H1 (cell line): ENCODE measurements at regions not wholly inside any gene's neighbourhood (a gene's known extent, or its start where the extent isn't known, plus 50 kb on each side); places are given as distances from the start of the nearest gene placed in this dataset.

Experiments
- CTCF ChIA-PET: fragments of 300-600 bp; sonication (Branson Sonifier 250); formaldehyde crosslinking; loops from one replicate; lab custom pipeline; 2021; ENCODE audit not compliant: partially characterized antibody; lab: Charles Lee
- POLR2A ChIA-PET: fragments of 300-600 bp; sonication (Branson Sonifier 250); formaldehyde crosslinking; loops from one replicate; lab custom pipeline; 2021; ENCODE audit warnings: inconsistent platforms; ENCODE audit not compliant: partially characterized antibody; lab: Charles Lee
- DNase-seq, 2 experiments: peaks; one replicate each; pipeline versions ENCODE4 v3.0.0 to v3.0.0-alpha.2; 2010 to 2022; ENCODE audit warnings: low spot score in 2 of 2, low read depth in 1 of 2, mixed read lengths in 1 of 2
- FAIRE-seq: peaks from 2 replicates; lab custom pipeline; 2011; peaks lifted over from hg19 to GRCh38; lab: Jason Lieb, UNC
- H2AFZ ChIP-seq: 2 replicates; pipeline ENCODE4 v1.8.1; 2012; ENCODE audit warnings: low read length, inconsistent platforms
- H2AK5ac ChIP-seq: 2 replicates; pipeline ENCODE4 v1.6.1; 2013; ENCODE audit warnings: low read depth, low read length
- H2BK120ac ChIP-seq: replicated peaks from 2 replicates; pipeline ENCODE3; 2013; ENCODE audit warnings: low read depth, low read length, inconsistent platforms
- H2BK12ac ChIP-seq: 2 replicates; pipeline ENCODE4 v1.6.1; 2013; ENCODE audit warnings: low read depth, low read length
- H2BK15ac ChIP-seq: 2 replicates; pipeline ENCODE4 v1.6.1; 2013; ENCODE audit warnings: low read length
- H2BK20ac ChIP-seq: 2 replicates; pipeline ENCODE4 v1.6.1; 2013; ENCODE audit warnings: low read length
- H2BK5ac ChIP-seq: 2 replicates; pipeline ENCODE4 v1.6.1; 2013; ENCODE audit warnings: low read depth, low read length
- H3K14ac ChIP-seq: 2 replicates; pipeline ENCODE4 v1.6.1; 2013; ENCODE audit warnings: inconsistent platforms; ENCODE audit not compliant: insufficient read length
- H3K18ac ChIP-seq: 2 replicates; pipeline ENCODE4 v1.6.1; 2013; ENCODE audit warnings: low read length; ENCODE audit errors: extremely low read depth
- H3K23ac ChIP-seq: 2 replicates; pipeline ENCODE4 v1.6.1; 2013; ENCODE audit warnings: inconsistent platforms; ENCODE audit not compliant: insufficient read length
- H3K23me2 ChIP-seq: 2 replicates; pipeline ENCODE4 v1.6.1; 2013; ENCODE audit warnings: low read depth, low read length
- H3K27ac ChIP-seq: 2 replicates; pipeline ENCODE4 v1.6.1; 2011; ENCODE audit warnings: low read depth, low read length, inconsistent platforms
- H3K27me3 ChIP-seq, 4 experiments: replicated peaks in 1 of 4; 1 replicate in 1 of 4; 2 replicates in 3 of 4; pipeline versions ENCODE4 v1.6.1 to v1.8.1; 2011 to 2013; ENCODE audit warnings: low read length in 3 of 4, mild to moderate bottlenecking in 3 of 4, inconsistent platforms in 2 of 4, mixed read lengths in 2 of 4, moderate library complexity in 1 of 4; ENCODE audit not compliant: control insufficient read depth in 3 of 4, insufficient read depth in 3 of 4; ENCODE audit errors: extremely low read depth in 1 of 4
- H3K36me3 ChIP-seq, 4 experiments: 2 replicates each; pipeline versions ENCODE4 v1.6.1 to v1.8.1; 2011 to 2013; ENCODE audit warnings: mild to moderate bottlenecking in 4 of 4, low read length in 3 of 4, moderate library complexity in 2 of 4, control low read depth in 1 of 4, inconsistent platforms in 1 of 4; ENCODE audit not compliant: insufficient read depth in 4 of 4, control insufficient read depth in 2 of 4
- H3K4ac ChIP-seq: replicated peaks from 2 replicates; pipeline ENCODE3; 2013; ENCODE audit warnings: low read length, low read depth, mixed read lengths, inconsistent platforms; ENCODE audit not compliant: insufficient read length
- H3K4me1 ChIP-seq, 4 experiments: replicated peaks in 1 of 4; 1 replicate in 1 of 4; 2 replicates in 3 of 4; pipeline versions ENCODE4 v1.6.1 to v1.8.1; 2011 to 2013; ENCODE audit warnings: low read length in 3 of 4, inconsistent platforms in 2 of 4, mixed read lengths in 1 of 4; ENCODE audit not compliant: insufficient read depth in 4 of 4, control insufficient read depth in 3 of 4
- H3K4me2 ChIP-seq, 2 experiments: 2 replicates each; pipeline versions ENCODE4 v1.6.1 to v1.8.1; 2011 to 2013; ENCODE audit warnings: low read depth in 2 of 2, low read length in 2 of 2, control low read depth in 1 of 2, inconsistent platforms in 1 of 2, mild to moderate bottlenecking in 1 of 2; ENCODE audit not compliant: insufficient read depth in 1 of 2
- H3K4me3 ChIP-seq, 4 experiments: fragments of 200-600, 300-600 bp in 1 of 4; sonication (generic), shearing (Covaris generic), sonication (Bioruptor Twin) in 1 of 4; 2 replicates each; pipeline versions ENCODE4 v1.5.1 to v1.8.1; 2011 to 2016; ENCODE audit warnings: low read length in 4 of 4, low read depth in 3 of 4, control low read depth in 2 of 4, inconsistent platforms in 2 of 4, mild to moderate bottlenecking in 2 of 4, mixed read lengths in 1 of 4, moderate library complexity in 1 of 4; ENCODE audit not compliant: insufficient read depth in 2 of 4; ENCODE audit errors: extremely low read depth in 1 of 4
- H3K56ac ChIP-seq: replicated peaks from 2 replicates; pipeline ENCODE3; 2013; ENCODE audit warnings: low read depth, mild to moderate bottlenecking, mixed read lengths, low read length, inconsistent platforms; ENCODE audit not compliant: insufficient read length
- H3K79me1 ChIP-seq: 2 replicates; pipeline ENCODE4 v1.6.1; 2013; ENCODE audit warnings: low read depth, low read length, control low read depth
- H3K79me2 ChIP-seq, 2 experiments: 2 replicates each; pipeline versions ENCODE4 v1.6.1 to v1.8.1; 2012 to 2013; ENCODE audit warnings: low read length in 2 of 2, mild to moderate bottlenecking in 2 of 2, inconsistent platforms in 1 of 2; ENCODE audit not compliant: insufficient read depth in 2 of 2, control insufficient read depth in 1 of 2
- H3K9ac ChIP-seq, 4 experiments: replicated peaks in 1 of 4; 1 replicate in 1 of 4; 2 replicates in 3 of 4; pipeline versions ENCODE4 v1.6.1 to v1.8.1; 2011 to 2013; ENCODE audit warnings: low read depth in 3 of 4, low read length in 3 of 4, control low read depth in 2 of 4, mild to moderate bottlenecking in 2 of 4, moderate library complexity in 2 of 4, inconsistent platforms in 1 of 4; ENCODE audit errors: extremely low read depth in 1 of 4
- H3K9me3 ChIP-seq, 2 experiments: 2 replicates each; pipeline versions ENCODE4 v1.6.1 to v1.8.1; 2012 to 2013; ENCODE audit warnings: mild to moderate bottlenecking in 2 of 2, moderate library complexity in 2 of 2, control low read depth in 1 of 2, inconsistent platforms in 1 of 2, low read depth in 1 of 2, low read length in 1 of 2, mixed read lengths in 1 of 2; ENCODE audit not compliant: insufficient read depth in 2 of 2
- H4K20me1 ChIP-seq, 2 experiments: replicated peaks in 1 of 2; 2 replicates each; pipeline versions ENCODE3 to v1.8.1; 2011 to 2013; ENCODE audit warnings: inconsistent platforms in 2 of 2, low read length in 2 of 2, mild to moderate bottlenecking in 1 of 2; ENCODE audit not compliant: insufficient read depth in 2 of 2, control insufficient read depth in 1 of 2
- H4K5ac ChIP-seq: 2 replicates; pipeline ENCODE4 v1.6.1; 2013; ENCODE audit warnings: low read length, low read depth, mixed read lengths, inconsistent platforms; ENCODE audit not compliant: insufficient read length
- H4K8ac ChIP-seq: 2 replicates; pipeline ENCODE4 v1.8.0; 2013; ENCODE audit warnings: mild to moderate bottlenecking, moderate library complexity, low read length, inconsistent platforms; ENCODE audit not compliant: insufficient read depth; ENCODE audit errors: extremely low read depth
- H4K91ac ChIP-seq: replicated peaks from 2 replicates; pipeline ENCODE3; 2013; ENCODE audit warnings: low read length, mixed read lengths, inconsistent platforms; ENCODE audit not compliant: insufficient read length
- CBX5 ChIP-seq: fragments of 300-800, 300-1000 bp; sonication (generic); IDR thresholded peaks from 2 replicates; pipeline ENCODE4 v1.7.1; 2016; ENCODE audit warnings: antibody characterized with exemption, low read length, low read depth
- CHD1 ChIP-seq: IDR thresholded peaks from 2 replicates; pipeline ENCODE4 v1.6.1; 2012; ENCODE audit warnings: low read depth, low read length, improper control_type of control experiment
- CHD2 ChIP-seq: IDR thresholded peaks from 2 replicates; pipeline ENCODE4 v1.6.1; 2012; ENCODE audit warnings: low read length, improper control_type of control experiment
- MAX ChIP-seq: IDR thresholded peaks from 2 replicates; pipeline ENCODE4 v1.6.1; 2012; ENCODE audit warnings: inconsistent platforms
- NRF1 ChIP-seq: IDR thresholded peaks from 2 replicates; pipeline ENCODE4 v1.6.1; 2011; ENCODE audit warnings: mild to moderate bottlenecking, low read depth, low read length, improper control_type of control experiment
- POLR2A ChIP-seq, 2 experiments: IDR thresholded peaks; 1 replicate in 1 of 2; 2 replicates in 1 of 2; pipeline ENCODE4 v1.6.1; 2011; ENCODE audit warnings: low read depth in 2 of 2, low read length in 2 of 2, mild to moderate bottlenecking in 2 of 2; ENCODE audit errors: control extremely low read depth in 1 of 2
- RXRA ChIP-seq: IDR thresholded peaks from 2 replicates; pipeline ENCODE4 v1.6.1; 2011; ENCODE audit warnings: low read depth, mild to moderate bottlenecking, low read length, moderate library complexity; ENCODE audit not compliant: insufficient read depth
- SP2 ChIP-seq: IDR thresholded peaks from 2 replicates; pipeline ENCODE4 v1.6.1; 2012; ENCODE audit warnings: mild to moderate bottlenecking, low read length, inconsistent platforms
- SRF ChIP-seq: IDR thresholded peaks from 2 replicates; pipeline ENCODE4 v1.6.1; 2011; ENCODE audit warnings: mild to moderate bottlenecking, low read depth, low read length, moderate library complexity
- WGBS, 2 experiments: shearing (Covaris generic) in 1 of 2; methylation state at CpG; one replicate each; pipeline versions ENCODE4 v1.1.6 to v1.1.7; 2013 to 2015; ENCODE audit warnings: low lambda C conversion rate in 2 of 2, mixed read lengths in 2 of 2, inconsistent platforms in 1 of 2, low coverage in 1 of 2, missing lambda C conversion rate in 1 of 2; ENCODE audit not compliant: insufficient replicate concordance in 2 of 2, insufficient coverage in 1 of 2, insufficient read length in 1 of 2; ENCODE audit errors: extremely low coverage in 1 of 2, missing lambda C conversion rate in 1 of 2; 5-methylcytosine and 5-hydroxymethylcytosine counted together

GRCh38 chr14:85399186-85399585 lies 130.8 kb upstream of the FLRT2 start:
- H3K36me3 ChIP-seq: no peaks in the 10 kb centered on the region
- H4K8ac ChIP-seq: no peak overlapping the region
- no peak overlapping the region for H2BK5ac ChIP-seq
- H3K18ac ChIP-seq: no peak overlapping the region
- H3K79me1 ChIP-seq: no peaks in the 10 kb centered on the region
- no peak overlapping the region for H2BK12ac ChIP-seq
- no peaks in the 10 kb centered on the region for H3K79me2 ChIP-seq
- H4K5ac ChIP-seq: no peak overlapping the region
- no peaks in the 10 kb centered on the region for H3K27me3 ChIP-seq
- ChIA-PET CTCF (interaction anchor here (1.2 kb wide), 1 partner anchor 10 kb away, joined by 3 read pairs; no protein-coding TSS in a partner anchor), POLR2A (no interaction called here)
- FAIRE-seq: no peak
- no peak overlapping the region for H2AFZ ChIP-seq
- H3K9ac ChIP-seq: no peak overlapping the region
- H2BK20ac ChIP-seq: no peak overlapping the region
- H3K27ac ChIP-seq: no peak overlapping the region
- H4K20me1 ChIP-seq: no peaks in the 10 kb centered on the region
- no peaks in the 10 kb centered on the region for H3K9me3 ChIP-seq
- H3K14ac ChIP-seq: no peak overlapping the region
- no peak overlapping the region for H2BK15ac ChIP-seq
- peaks cover 0 to 2% (median 0%) of the 10 kb centered on the region in 4 experiments; a peak in 1 of 7 replicates for H3K4me1 ChIP-seq
- H3K23me2 ChIP-seq: no peaks in the 10 kb centered on the region
- no peak overlapping the region for H2BK120ac ChIP-seq
- no peak for DNase-seq
- H3K56ac ChIP-seq: no peak overlapping the region
- WGBS, 2 experiments: 88% methylated on average over 2 of the region's 2 CpGs; no CpG with 5 or more reads in 1 of the 2 experiments
- no peak overlapping the region for H3K4me3 ChIP-seq
- no peak overlapping the region for H3K4ac ChIP-seq
- H4K91ac ChIP-seq: no peak overlapping the region
- H3K23ac ChIP-seq: no peak overlapping the region
- no peak overlapping the region for H2AK5ac ChIP-seq
- no peak overlapping the region for H3K4me2 ChIP-seq
- TF ChIP-seq MAX (no peak), CHD2 (no peak), CHD1 (no peak), SP2 (no peak), POLR2A (IDR thresholded peaks at IDR 0.05; ENCODE audit: control extremely low read depth in 1 of 2, low read depth in 2 of 2, low read length in 2 of 2) (no peak), CBX5 (no peak), SRF (no peak), RXRA (no peak), NRF1 (no peak)
